AG10803 (cell line): ENCODE measurements at regions not wholly inside any gene's neighbourhood (a gene's known extent, or its start where the extent isn't known, plus 50 kb on each side); places are given as distances from the start of the nearest gene placed in this dataset.

ENCODE experiments used
- DNase-seq: peaks from one replicate; pipeline ENCODE4 v3.0.0; 2010; ENCODE audit warnings: low read depth
- H3K4me3 ChIP-seq: 2 replicates; pipeline ENCODE4 v1.5.1; 2011; ENCODE audit warnings: mild to moderate bottlenecking, low read length, control low read depth
- TF ChIP-seq, protein P1 (sequence below): conservative IDR thresholded peaks from 2 replicates; pipeline ENCODE4 v1.5.1; 2011; ENCODE audit warnings: mild to moderate bottlenecking, low read length, control low read depth, inconsistent platforms

DNA sequence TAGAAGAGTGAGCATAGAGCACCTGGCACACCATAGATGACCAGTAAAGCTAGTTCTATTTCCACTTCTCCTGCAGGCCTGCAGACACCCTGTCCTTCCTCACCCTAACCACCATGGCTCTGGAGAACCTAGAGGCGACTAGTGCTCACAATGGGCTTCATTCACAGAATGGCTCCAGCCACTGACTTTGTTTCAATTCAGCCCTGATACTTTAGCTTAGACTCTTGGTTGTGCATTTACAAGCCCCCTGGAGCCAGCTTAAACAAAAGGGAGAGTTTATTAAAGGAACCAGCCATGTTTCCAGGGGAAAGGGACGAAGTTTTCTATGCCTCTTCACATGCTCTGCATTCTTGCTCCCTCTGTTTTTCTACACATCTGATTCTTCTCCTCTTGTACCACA lies 123.7 kb downstream of the NAV1 start:
- no peak for DNase-seq
- TF ChIP-seq, protein P1, sequence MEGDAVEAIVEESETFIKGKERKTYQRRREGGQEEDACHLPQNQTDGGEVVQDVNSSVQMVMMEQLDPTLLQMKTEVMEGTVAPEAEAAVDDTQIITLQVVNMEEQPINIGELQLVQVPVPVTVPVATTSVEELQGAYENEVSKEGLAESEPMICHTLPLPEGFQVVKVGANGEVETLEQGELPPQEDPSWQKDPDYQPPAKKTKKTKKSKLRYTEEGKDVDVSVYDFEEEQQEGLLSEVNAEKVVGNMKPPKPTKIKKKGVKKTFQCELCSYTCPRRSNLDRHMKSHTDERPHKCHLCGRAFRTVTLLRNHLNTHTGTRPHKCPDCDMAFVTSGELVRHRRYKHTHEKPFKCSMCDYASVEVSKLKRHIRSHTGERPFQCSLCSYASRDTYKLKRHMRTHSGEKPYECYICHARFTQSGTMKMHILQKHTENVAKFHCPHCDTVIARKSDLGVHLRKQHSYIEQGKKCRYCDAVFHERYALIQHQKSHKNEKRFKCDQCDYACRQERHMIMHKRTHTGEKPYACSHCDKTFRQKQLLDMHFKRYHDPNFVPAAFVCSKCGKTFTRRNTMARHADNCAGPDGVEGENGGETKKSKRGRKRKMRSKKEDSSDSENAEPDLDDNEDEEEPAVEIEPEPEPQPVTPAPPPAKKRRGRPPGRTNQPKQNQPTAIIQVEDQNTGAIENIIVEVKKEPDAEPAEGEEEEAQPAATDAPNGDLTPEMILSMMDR: no peak
- H3K4me3 ChIP-seq: no peak overlapping the region

DNA sequence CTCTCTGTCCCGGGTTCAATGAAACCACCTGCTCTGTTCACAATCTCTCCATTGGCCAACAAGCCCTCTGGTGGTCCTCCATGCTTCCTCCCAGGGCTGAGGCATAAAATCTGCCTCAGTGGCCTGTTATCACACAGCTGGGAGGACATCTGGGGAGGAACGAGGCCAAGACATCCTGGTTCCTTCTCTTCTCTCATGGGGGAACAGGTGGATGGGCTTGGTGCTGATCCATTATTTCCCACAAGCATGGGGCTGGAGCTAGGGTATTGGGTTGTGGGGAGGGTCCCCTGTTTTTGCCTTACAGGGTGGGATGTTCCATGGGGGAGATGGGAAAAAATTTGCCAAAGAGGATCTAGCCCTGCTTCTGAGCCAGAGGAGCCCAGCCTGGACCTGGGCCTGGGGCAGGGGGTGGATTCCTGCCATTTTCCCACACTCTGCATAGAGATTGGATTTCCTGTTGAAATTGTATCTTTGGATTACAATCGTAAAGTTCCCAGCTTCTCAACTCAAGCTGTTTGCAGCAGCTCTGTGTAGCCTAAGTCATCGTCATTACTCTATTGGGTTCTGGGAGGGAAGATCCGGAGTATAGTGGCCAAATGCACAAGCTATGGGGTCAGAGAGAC lies 124.7 kb downstream of the NAV1 start:
- TF ChIP-seq, protein P1: no peak
- DNase-seq: no peak
- no peak overlapping the region for H3K4me3 ChIP-seq

DNA sequence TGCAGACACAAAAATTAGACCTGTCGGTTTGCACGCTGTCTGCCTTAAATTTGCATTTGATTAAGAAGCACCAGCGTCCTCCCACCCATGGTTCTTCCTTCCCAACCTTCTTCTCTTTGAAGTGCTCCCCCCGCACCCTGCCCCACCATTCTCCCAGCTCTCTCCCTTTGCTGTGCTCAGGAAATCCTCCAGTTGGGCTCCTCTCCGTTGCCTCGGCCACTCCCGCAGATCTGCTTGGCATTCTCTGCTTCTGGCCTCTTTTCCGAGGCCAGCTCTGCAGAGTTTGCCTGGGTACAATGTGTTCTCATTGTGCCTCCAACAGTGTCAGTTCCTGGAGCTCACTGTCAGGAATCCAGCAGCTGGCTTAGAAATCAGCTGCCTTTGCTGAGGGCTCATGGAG lies 126.1 kb downstream of the NAV1 start:
- TF ChIP-seq, protein P1: no peak
- DNase-seq: no peak
- H3K4me3 ChIP-seq: no peak overlapping the region

- DNase-seq: no peak
- TF ChIP-seq, protein P1: no peak
- no peak overlapping the region for H3K4me3 ChIP-seq
Measured at GRCh38 chr1:201666102-201666501, 127.2 kb downstream of the NAV1 start.

- TF ChIP-seq, protein P1: no peak
- no peak overlapping the region for H3K4me3 ChIP-seq
- no peak for DNase-seq
Measured at GRCh38 chr1:201666645-201667044, 127.7 kb downstream of the NAV1 start.

DNA sequence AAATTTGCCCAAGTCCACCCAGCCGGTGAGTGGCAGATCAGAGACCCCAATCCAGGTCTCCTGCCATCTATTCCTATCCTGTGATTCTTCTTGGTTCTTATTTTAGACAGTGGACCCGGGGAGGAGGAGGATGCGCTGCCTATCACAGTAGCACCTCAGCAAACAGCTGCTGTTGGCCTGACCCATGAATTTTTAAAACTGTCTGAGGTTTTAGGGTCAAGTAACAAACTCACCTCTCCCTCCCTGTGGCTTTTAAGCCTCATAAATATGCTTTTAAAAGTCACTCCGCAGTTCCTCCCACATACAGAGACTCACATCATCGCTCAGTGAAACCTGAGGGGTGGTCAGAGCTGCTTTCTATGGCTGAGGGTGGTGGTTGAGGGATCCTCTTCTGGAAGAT lies 128.6 kb downstream of the NAV1 start:
- TF ChIP-seq, protein P1: no peak
- H3K4me3 ChIP-seq: no peak overlapping the region
- no peak for DNase-seq

DNA sequence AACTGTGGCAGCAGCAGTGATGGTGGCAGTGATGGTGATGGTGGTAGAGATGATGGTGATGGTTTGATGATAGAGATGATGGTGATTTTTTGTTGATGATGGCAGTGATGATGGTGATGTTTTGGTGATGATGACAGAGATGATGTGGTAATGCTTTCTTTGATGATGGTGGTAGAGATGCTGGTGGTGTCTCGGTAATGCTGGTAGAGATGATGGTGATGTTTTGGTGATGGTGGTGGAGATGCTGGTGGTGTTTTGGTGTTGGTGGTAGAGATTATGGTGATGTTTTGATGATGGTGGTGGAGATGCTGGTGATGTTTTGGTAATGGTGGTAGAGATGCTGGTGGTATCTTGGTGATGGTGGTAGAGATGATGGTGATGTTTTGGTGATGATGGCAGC lies 131.6 kb downstream of the NAV1 start:
- TF ChIP-seq, protein P1: no peak
- no peak for DNase-seq
- no peak overlapping the region for H3K4me3 ChIP-seq
